Fibroblast of villous mesenchyme (primary cell): ENCODE measurements at regions not wholly inside any gene's neighbourhood (a gene's known extent, or its start where the extent isn't known, plus 50 kb on each side); places are given as distances from the start of the nearest gene placed in this dataset.

Source experiments
- DNase-seq: peaks from one replicate; pipeline ENCODE4 v3.0.0-alpha.2; 2010; ENCODE audit warnings: low read depth
- H3K4me3 ChIP-seq: 2 replicates; pipeline ENCODE4 v1.5.1; 2011; ENCODE audit warnings: low read depth, mild to moderate bottlenecking, low read length
- CTCF ChIP-seq: IDR thresholded peaks from 2 replicates; pipeline ENCODE4 v1.5.1; 2012; ENCODE audit warnings: low read depth, mild to moderate bottlenecking, low read length; ENCODE audit not compliant: insufficient read depth

- no peak for TF ChIP-seq CTCF
- H3K4me3 ChIP-seq: no peak overlapping the region
- no peak for DNase-seq
Observed at GRCh38 chr6:50249493-50249892, 199.8 kb upstream of the DEFB112 start.

GRCh38 chr6:50257322-50257721 is 207.6 kb upstream of the DEFB112 start:
- no peak overlapping the region for H3K4me3 ChIP-seq
- no peak for DNase-seq
- no peak for TF ChIP-seq CTCF

GRCh38 chr6:50259903-50260302 is 210.2 kb upstream of the DEFB112 start:
- DNase-seq: no peak
- no peak overlapping the region for H3K4me3 ChIP-seq
- TF ChIP-seq CTCF: no peak

- no peak for DNase-seq
- no peak overlapping the region for H3K4me3 ChIP-seq
- no peak for TF ChIP-seq CTCF
Observed at GRCh38 chr6:50264995-50265571, 215.4 kb upstream of the DEFB112 start.

- no peak overlapping the region for H3K4me3 ChIP-seq
- no peak for DNase-seq
- no peak for TF ChIP-seq CTCF
Observed at GRCh38 chr6:50270415-50270814, 220.7 kb upstream of the DEFB112 start.

GRCh38 chr6:50271266-50271665 is 221.5 kb upstream of the DEFB112 start:
- TF ChIP-seq CTCF: no peak
- no peak for DNase-seq

GRCh38 chr6:50271817-50272216 is 222.1 kb upstream of the DEFB112 start:
- no peak for TF ChIP-seq CTCF
- DNase-seq: no peak
- H3K4me3 ChIP-seq: no peak overlapping the region

More at GRCh38 chr6:50271266-50271665, 221.5 kb upstream of the DEFB112 start:
- no peak overlapping the region for H3K4me3 ChIP-seq
